Adrenal gland (tissue), 9 donors: ENCODE measurements at regions not wholly inside any gene's neighbourhood (a gene's known extent, or its start where the extent isn't known, plus 50 kb on each side); places are given as distances from the start of the nearest gene placed in this dataset.

ENCODE experiments used
- DNase-seq, 7 donors: peaks; one replicate each; pipeline ENCODE4 v3.0.0-alpha.2; 2019 to 2020
- H3K27ac ChIP-seq, 5 donors: fragments of 200-600 bp; sonication (generic) in 4 of 5; 1 replicate in 3 of 5; 2 replicates in 2 of 5; pipeline versions ENCODE4 v1.5.1 to v1.8.0; 2016 to 2020; ENCODE audit warnings: mild to moderate bottlenecking in 1 of 5
- H3K27me3 ChIP-seq: fragments of 200-600 bp; 2 replicates; pipeline ENCODE4 v1.8.0; 2021
- H3K36me3 ChIP-seq, 2 donors: fragments of 200-600 bp; replicated peaks in 1 of 2; 1 replicate in 1 of 2; 2 replicates in 1 of 2; pipeline versions ENCODE4 v1.5.1 to v1.8.0; 2018 to 2022
- H3K4me1 ChIP-seq, 2 donors: fragments of 200-600 bp; replicated peaks in 1 of 2; 1 replicate in 1 of 2; 2 replicates in 1 of 2; pipeline versions ENCODE4 v1.5.1 to v1.8.0; 2018 to 2021
- H3K4me3 ChIP-seq, 4 donors: fragments of 200-600 bp; sonication (generic) in 3 of 4; one replicate each; pipeline ENCODE4 v1.5.1; 2016 to 2018
- H3K9me3 ChIP-seq, 3 donors: fragments of 200-600 bp; sonication (generic) in 1 of 3; replicated peaks in 1 of 3; 1 replicate in 2 of 3; 2 replicates in 1 of 3; pipeline versions ENCODE4 v1.5.1 to v1.8.0; 2016 to 2021
- POLR2A ChIP-seq, 2 donors: fragments of 450-650 bp; IDR thresholded peaks; one replicate each; pipeline ENCODE4 v1.6.1; 2017; ENCODE audit warnings: antibody characterized with exemption in 2 of 2, mild to moderate bottlenecking in 2 of 2, moderate library complexity in 1 of 2
- WGBS, 4 donors: extraction: QIAGEN DNeasy Blood & Tissue Kit in 2 of 4; methylation state at CpG; one replicate each; pipeline versions ENCODE4 v1.1.5 to v1.1.7; 2013 to 2017; 5-methylcytosine and 5-hydroxymethylcytosine counted together
- intact Hi-C, 2 donors: fragments of 100-400 bp; cut with DNase I; formaldehyde crosslinking; loops; one replicate each; pipeline versions ENCODE4 v1.14.1 to v1.15.0; 2022 to 2023
- TF ChIP-seq, protein P1 (sequence below), 6 experiments: fragments of 450-650 bp in 4 of 6; fragments of 200-600 bp in 2 of 6; sonication (generic) in 1 of 6; IDR thresholded peaks; 1 replicate in 5 of 6; 2 replicates in 1 of 6; pipeline versions ENCODE4 v1.5.1 to v1.8.0; 2016 to 2021; ENCODE audit warnings: antibody characterized with exemption in 6 of 6, mild to moderate bottlenecking in 2 of 6, moderate library complexity in 1 of 6
- donor health status: healthy with polysubstance abuse.
- donor health status: Bipolar disorder and iron deficiency.
- donor health status: DM: yes; HTN: yes; CAD: no.
- donor health status: DM: no; HTN: no; CAD: no.
- donor health status: DM: no; HTN: no; CAD: no.

DNA sequence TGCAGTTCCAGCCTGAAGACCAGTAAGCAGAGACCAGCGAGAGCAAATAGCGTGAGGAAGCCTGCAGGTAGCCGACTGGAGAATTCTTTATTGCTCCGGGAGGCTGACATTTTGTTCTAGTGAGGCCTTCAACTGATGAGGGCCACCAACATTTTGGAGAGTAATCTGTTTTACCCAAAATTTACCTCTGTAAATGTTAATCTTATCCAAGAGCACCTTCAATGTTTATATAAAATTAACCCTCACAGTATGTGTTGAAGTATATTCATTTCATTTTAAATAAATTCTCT, 546.4 kb upstream of the SLITRK5 start:
- WGBS, 4 donors, result 80 to 91% (median 85%) methylated on average over 4 of the region's 4 CpGs
- Histone ChIP-seq H3K4me3 (no peak overlapping the region), H3K9me3 (no peaks in the 10 kb centered on the region), H3K4me1 (no peaks in the 10 kb centered on the region), H3K27me3 (no peaks in the 10 kb centered on the region), H3K27ac (no peak overlapping the region), H3K36me3 (no peaks in the 10 kb centered on the region)
- TF ChIP-seq, protein P1, sequence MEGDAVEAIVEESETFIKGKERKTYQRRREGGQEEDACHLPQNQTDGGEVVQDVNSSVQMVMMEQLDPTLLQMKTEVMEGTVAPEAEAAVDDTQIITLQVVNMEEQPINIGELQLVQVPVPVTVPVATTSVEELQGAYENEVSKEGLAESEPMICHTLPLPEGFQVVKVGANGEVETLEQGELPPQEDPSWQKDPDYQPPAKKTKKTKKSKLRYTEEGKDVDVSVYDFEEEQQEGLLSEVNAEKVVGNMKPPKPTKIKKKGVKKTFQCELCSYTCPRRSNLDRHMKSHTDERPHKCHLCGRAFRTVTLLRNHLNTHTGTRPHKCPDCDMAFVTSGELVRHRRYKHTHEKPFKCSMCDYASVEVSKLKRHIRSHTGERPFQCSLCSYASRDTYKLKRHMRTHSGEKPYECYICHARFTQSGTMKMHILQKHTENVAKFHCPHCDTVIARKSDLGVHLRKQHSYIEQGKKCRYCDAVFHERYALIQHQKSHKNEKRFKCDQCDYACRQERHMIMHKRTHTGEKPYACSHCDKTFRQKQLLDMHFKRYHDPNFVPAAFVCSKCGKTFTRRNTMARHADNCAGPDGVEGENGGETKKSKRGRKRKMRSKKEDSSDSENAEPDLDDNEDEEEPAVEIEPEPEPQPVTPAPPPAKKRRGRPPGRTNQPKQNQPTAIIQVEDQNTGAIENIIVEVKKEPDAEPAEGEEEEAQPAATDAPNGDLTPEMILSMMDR (IDR thresholded peaks at IDR 0.05), result no peak
- no peak for TF ChIP-seq POLR2A (IDR thresholded peaks at IDR 0.05)
- DNase-seq, result no peak
- intact Hi-C loops, result no loop called here

GRCh38 chr13:87128036-87128435, 543.1 kb upstream of the SLITRK5 start:
- Histone ChIP-seq H3K36me3 (no peaks in the 10 kb centered on the region), H3K4me1 (no peaks in the 10 kb centered on the region), H3K27me3 (no peaks in the 10 kb centered on the region), H3K4me3 (no peak overlapping the region), H3K27ac (no peak overlapping the region), H3K9me3 (no peaks in the 10 kb centered on the region)
- TF ChIP-seq, protein P1 (IDR thresholded peaks at IDR 0.05), result no peak
- TF ChIP-seq POLR2A (IDR thresholded peaks at IDR 0.05), result no peak
- DNase-seq, result no peak
- intact Hi-C loops, result no loop called here

GRCh38 chr13:87128491-87128890, 542.7 kb upstream of the SLITRK5 start:
- TF ChIP-seq, protein P1 (IDR thresholded peaks at IDR 0.05), result no peak
- TF ChIP-seq POLR2A (IDR thresholded peaks at IDR 0.05), result no peak
- no peak overlapping the region for H3K27ac ChIP-seq
- WGBS, 4 donors, result 57 to 69% (median 64%) methylated on average over 2 of the region's 2 CpGs

GRCh38 chr13:87129602-87130300, 541.4 kb upstream of the SLITRK5 start:
- intact Hi-C loops, result no loop called here
- Histone ChIP-seq H3K9me3 (no peaks in the 10 kb centered on the region), H3K27me3 (no peaks in the 10 kb centered on the region), H3K4me1 (no peaks in the 10 kb centered on the region), H3K36me3 (no peaks in the 10 kb centered on the region), H3K4me3 (no peak overlapping the region), H3K27ac (no peak overlapping the region)
- 73 to 80% (median 77%) methylated on average over 2 of the region's 2 CpGs for WGBS, 4 donors
- TF ChIP-seq, protein P1 (IDR thresholded peaks at IDR 0.05), result no peak
- TF ChIP-seq POLR2A (IDR thresholded peaks at IDR 0.05), result no peak
- DNase-seq, result no peak

More at GRCh38 chr13:87128491-87128890, 542.7 kb upstream of the SLITRK5 start:
- no peaks in the 10 kb centered on the region for H3K36me3 ChIP-seq
- no peak overlapping the region for H3K4me3 ChIP-seq
- intact Hi-C loops, result no loop called here
- no peaks in the 10 kb centered on the region for H3K9me3 ChIP-seq
- DNase-seq, result no peak
- no peaks in the 10 kb centered on the region for H3K4me1 ChIP-seq
- H3K27me3 ChIP-seq, result no peaks in the 10 kb centered on the region
